ENCODE measurements at regions not wholly inside any gene's neighbourhood (a gene's known extent, or its start where the extent isn't known, plus 50 kb on each side); places are given as distances from the start of the nearest gene placed in this dataset.

DNA sequence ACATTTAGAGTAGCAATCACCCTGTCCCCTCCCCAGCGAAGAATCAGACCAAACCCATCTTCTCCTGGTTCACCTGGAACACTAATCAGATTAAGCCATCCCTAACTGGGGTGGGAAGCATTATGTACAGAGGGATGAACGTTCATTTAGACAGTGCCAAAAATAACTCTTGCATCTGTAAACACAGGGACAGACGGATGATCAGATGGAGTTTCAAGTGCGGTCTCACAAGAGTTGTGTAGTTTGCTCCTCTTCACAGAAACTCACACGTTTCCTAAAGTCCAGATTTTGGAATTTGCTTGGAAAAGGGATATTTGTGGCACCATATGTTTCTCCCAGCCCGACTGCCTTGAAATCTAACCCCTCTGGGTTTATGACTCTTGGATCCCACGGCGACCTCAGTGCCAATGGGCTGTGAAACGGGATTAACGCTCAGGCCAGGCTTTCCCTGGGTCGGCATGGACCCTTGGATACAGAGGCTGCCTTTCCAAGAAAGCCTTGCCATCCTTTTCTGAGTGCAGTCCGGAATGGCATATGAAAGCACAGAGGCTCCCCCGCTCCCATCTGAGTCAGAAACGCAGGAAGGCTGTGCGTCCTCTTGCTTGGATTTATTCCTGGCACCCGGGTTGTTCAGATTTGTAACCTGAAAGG, 293.2 kb upstream of the HABP2 start:
- no peak for DNase-seq

DNA sequence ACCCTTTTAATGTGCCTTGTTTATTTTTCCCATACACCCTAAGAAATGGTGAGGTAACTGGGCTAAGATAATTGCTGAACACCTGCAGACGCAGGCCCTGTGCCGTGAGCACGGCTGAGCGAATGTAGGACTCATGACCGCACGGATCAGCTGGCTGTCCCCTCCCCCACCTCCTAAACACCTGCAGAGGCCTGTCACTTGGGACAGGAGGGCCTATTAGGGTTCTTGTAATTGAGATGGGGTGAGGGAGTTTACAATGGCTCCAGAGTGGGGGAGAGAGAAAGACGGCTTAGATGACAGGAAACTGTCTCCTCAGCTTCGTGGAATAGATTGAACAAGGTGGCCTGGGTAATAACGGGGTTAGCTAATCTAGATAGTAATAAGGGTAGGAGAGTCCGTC, 291.7 kb upstream of the HABP2 start:
- DNase-seq: no peak

DNA sequence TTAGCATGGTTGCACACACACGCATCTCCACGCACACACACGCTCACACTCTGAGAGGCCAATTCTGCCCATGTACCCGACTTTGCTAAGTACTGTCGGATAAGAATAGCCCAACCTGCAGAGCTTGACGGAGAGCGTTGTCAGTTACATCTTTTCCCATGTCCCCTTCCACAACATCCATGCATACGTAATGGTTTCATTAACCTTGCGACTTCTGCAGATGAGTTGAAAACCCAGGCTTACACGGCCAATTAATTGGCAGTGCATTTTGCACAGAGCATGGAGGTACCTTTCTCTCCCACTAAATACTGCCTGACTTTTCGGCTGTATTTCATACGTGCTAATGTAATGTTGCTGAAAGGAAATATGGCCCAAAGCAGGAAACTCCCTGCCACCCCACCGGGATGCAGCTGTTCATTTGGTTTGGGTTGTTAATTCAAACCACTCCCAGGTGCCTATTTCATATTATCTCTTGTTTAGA, 291.2 kb upstream of the HABP2 start:
- DNase-seq: no peak

DNA sequence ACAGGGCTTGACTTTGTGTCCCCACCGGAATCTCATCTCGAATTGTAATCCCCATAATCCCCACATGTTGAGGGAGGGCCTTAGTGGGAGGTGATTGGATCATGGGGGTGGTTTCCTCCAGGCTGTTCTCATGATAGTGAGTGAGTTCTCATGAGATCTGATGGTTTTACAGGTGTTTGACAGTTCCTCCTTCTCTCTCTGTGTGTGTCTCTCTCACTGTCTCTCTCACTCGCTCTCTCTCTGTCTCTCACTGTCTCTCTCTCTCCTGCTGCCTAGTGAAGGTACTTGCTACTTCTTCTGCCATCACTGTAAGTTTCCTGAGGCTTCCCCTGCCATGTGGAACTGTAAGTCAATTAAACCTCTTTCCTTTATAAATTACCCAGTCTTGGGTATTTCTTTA, 289.8 kb upstream of the HABP2 start:
- DNase-seq: no peak

DNA sequence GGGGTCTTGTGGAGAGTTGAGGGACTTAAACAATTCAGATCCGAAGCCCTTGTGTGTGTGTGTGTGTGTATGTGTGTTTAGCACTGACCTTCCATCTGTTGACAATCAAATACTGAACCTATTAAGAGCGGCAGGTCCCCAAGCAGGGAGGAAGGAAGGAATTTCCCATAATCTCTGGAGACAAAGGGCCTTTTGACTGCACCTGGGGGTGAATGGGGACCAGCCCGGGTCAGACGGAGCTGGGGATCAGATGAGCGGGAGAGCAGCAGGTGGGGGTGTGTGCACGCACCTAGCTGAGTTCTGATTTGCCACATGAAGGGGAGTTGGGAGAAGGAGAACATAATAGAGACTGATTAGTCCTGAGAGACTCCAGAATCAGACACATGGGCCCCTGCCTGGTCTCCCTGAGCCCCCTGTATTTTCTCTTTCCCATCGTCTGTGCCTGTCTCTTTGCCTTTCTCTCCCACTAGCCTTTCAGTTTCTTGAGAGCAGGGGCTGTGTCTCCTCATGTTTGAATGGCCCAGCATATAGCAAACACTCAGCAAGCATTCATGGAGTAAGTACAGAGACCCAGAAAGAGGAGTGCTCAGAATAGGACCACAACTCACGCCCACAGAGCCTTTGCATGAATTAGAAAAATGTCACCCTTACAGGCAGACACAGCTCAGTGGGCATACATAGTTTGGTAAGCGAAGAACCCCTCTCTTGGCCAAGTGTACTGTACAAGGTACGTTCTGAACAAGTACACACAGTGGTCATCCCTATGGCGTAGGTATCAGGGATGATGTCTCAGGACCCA, 288.3 kb upstream of the HABP2 start:
- no peak for DNase-seq

DNA sequence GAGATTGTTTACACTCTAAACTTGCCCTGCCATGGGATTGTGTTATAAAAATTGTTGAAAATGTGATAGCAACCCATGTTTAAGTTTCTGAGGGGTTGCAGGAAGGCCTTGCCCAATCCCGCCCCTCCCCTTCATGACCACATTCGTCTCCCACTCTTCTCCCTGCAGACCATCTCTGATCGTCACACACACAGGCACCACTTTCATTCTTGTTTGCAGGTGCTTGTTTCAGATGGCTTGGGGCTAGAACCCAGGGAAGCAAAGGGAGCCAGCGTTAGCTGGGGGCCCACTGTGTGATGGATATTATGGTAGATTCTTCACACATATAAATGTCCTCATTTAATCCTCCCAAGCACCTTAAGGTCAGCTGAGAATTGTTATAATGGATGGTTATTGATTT, 286.7 kb upstream of the HABP2 start:
- no peak for DNase-seq

DNA sequence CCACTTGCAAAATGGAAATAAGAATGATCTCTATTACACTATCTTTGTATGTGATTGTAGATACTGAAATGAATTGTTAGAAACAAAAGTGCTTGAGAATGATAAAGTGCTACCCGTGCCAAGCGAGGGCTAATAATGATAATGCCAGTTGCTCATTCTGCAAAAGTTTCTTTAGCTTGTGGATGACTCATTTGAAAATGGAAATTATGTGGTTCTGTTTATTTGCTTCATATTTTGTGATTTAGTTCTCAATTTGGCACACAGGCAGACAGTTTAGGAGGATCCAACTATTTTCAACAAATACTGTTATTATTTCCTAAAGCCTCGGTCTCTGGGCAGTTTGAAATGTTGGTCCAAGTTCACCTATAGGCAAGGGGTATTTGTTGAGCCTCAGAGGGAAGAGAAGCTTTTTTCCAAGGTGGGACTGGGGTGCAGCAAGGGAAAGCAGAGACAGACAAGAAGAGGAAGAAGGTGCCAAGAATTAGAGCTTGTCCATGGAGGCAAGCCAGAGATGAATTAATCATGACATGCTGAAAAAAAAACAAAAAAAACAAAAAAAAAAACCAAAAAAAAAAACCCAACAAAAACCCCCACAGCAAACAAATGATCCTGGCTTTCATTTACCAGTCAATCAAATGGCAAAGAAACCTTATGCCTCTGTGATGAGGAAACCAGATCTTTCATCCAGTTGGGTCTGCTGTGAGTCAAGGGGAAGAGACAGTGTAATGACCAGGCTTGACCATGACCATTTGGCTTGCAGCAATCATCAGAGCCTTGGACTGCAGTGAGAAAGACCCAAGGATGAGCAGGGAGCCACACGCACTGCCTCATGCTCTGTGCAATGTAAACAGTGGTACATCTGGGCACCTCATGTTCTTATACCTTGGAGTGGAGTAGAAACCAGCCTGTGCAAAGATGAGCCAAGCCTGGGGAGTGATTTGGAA, 285.0 kb upstream of the HABP2 start:
- no peak for DNase-seq

DNA sequence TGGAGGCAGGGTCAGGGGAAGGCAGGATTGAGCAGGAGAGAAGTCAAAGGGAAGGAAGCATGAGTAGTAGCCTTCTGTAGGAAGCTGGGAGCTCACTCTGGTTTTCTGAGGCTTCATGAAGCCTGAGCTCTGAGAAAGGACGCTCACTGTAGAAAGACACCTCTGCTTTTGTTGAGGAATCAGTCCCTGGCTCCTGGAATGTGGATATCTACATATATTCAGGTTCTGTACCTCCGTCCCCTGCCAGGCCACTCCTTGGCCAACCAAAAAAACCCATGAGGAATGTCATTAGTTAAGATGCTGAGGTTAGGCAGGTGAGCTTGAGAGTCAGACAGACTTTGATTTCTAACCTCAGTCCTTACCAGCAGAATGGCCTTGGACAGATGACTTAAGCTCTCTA, 283.5 kb upstream of the HABP2 start:
- DNase-seq: no peak

DNA sequence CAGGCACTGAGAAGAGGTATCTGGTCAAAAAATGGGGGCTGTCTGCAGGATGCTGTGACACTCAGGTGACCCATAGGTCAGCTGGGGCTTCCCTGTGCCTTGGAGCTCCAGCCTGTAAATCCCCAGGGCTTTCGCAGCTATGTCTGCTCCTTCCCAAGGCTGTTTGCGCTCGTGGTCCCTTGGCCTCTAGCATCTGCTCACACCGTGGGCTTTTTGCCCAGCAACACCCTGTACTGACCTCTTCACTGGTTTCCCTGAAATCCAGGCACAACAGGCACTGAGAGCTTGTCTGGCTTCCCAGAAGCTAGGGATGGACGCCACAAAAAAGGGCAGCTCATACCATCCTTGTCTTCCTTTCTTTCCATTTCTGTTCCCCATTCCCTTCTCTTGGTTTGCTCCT, 280.3 kb upstream of the HABP2 start:
- no peak for DNase-seq

DNA sequence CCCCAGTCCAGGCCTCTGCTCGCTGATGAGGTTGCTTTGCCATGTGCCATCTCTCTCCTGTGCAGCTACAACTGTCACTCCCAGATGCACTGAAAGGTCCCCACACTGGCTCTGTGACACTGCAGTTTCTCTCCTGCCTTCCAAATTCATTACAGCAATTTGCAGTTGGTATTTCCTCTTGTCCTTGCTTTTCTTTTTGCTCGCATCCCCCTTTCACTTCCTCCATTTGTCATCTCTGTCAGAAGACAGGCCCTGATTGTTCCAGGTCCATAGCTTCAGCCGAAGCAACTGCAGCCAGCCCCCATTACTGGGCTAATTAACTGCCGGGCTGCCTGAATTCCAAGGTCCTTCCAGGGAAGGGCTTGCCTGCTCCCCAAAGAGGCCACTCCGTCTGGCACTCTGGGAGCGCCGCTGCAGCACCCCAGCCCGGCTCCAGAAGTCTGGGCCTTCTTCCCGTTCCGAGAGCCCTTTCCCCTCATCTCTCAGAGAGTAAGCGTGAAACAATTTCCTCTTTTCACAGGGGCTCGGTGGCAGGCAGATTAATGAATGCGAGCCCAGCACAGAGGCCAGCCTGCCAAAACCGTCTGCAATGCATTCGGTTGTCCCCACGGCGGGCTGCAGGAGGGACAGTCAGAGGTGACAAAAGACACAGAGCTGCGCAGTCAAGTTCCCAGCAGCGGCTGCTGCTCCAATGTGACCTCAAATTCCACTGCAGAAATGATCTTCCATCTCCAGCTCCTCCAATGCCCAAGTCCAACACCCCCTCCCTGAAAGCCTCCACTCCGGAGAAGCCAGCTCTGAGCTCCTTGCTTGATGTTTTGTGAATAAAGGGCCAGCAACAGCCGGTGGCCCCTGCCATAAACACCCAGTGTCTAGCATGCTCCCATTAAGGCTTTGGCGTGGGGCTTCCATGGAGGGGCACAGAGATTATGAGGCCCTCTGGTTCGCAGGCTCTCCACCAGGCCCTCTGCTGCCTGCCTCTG, 279.4 kb upstream of the HABP2 start:
- DNase-seq: no peak

DNA sequence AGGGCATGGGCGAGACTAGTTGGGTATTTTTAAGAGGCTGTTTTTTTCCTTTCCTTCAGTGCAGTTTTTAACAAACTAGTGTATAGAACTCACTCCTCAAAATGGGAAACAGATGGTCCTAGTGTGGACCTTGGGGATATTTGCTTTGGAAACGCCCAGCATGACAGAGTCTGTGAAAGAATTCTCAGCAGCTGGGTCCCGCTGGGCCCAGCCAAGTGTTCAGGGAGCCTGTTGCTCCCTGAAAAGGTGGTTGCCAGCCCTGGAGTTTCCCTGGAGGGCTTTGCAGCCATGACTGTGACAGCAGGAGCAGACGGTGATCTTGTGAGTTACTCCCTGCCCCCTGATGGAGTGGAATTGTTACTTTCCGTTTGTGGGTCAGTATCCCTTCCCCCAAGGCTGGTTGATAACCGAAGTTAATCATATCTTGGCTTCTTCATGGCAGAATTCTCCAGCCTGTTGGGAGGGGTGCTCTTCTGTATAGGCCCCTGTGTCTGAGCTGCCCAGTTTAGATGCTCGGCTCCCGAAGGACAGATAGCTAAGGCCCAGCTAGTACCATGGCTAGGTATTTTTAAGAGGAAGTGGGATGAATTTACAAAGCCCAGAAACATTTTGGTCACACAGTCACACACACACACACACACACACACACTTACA, 278.6 kb upstream of the HABP2 start:
- no peak for DNase-seq

DNA sequence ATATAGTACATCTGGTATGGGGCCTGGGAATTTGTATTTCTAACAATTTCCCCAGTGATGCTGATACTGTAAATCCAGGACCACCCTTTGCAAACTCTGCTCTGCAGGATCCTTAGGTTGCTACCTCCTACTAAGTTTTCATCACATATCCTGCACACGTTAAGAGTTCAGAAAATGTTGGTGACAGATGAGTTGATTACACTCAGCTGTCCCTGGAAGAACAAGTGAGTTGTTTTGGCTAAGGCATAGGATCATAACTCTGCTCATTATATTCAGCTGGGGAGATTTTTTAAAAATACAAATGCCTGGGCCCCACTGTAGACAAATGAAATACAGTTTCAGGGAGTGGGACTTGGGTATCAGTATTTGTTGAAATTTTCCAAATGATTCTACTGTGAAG, 274.6 kb upstream of the HABP2 start:
- no peak for DNase-seq

DNA sequence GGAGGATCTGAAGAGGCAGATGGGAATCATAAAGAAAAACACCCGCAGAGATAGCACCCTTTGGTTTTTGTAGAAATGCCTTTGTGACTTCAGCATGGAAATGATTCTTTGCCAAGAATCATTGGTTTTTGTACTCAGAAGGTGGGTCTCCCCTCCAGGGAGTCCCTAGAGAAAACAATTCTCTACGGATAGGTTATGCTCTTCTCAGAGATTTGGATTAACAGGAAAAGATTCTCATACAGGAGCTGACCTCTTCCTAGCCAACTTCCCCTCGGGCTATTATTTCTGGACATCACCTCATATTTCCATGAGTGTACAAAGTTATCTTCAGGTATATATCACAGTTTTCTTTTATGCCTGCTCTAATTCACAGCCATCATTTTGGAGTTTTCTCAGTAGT, 274.2 kb upstream of the HABP2 start:
- DNase-seq: no peak

DNA sequence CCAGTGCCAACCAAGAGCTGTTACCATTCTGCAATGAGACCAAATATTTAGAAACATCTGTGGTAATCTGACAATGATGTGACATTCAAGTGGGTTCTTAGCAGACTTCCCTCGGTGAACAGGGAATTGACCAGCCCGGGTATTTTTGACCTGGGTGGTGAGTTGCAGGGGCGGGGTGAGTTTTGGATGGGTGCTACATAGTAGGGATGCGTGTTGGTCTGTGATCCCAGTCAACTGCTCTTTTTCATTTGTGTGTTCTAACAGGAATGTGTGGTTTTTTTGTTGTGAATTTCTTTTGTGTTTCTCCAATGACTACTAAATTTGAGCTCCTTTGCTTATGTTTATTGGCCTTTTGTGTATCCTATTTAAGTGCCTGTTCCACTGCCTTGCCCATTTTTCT, 273.6 kb upstream of the HABP2 start:
- DNase-seq: no peak

DNA sequence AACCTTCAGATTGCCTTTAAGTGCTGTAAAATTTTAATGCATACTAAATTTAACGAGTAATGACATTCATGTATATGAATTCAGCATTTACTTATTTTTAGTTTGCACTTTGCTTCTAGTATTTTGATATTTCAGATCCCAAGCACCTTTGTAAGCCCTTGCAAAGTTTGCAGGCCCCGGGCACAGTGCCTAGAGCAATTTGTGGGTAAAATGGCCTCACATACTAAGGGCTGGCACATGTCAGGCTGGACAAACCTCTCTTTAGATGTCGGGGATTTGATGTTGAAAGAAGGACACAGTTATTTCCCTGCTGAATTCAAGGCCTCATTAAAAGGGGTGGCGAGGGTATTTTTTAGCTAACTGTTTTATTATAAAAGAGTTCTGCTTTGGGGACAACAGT, 270.3 kb upstream of the HABP2 start:
- DNase-seq: no peak

DNA sequence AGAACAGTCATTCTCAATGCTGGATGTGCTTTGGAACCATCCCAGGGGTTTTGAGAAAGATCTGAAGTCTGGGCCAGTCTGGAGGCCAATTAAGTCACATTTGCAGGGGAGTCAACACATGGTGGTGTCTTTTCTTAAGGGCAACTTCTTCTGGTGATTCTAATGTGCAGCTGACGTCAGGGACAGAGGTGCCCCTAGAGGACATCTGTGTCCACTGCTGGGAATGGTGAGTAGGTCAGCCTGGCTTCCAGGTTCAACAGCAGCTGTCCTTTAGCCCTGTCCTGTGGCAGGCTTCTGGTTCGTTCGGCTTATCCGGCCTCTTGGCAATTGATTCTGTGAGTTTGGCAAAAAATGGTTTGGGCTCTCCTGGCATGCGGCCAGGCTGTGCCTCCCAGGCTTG, 269.7 kb upstream of the HABP2 start:
- no peak for DNase-seq

DNA sequence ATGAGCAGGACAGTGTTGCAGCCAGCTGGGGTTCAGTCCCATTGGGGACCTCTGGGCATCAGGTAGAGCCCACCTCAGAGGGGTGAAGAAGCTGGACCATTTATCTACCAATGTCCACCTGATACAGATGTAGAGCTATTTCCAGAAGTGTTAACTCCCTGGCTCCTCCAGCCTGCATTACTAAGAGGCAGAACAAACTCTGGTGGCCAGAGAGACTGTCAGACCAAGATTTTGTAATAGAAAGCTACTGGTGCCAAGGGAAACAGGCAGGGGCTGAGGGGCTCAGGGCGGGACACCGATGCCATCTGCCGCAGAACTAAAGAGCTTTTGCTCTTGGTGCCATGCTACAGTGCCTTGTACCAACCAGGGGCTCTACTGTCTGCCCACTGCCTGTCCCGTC, 268.2 kb upstream of the HABP2 start:
- no peak for DNase-seq

DNA sequence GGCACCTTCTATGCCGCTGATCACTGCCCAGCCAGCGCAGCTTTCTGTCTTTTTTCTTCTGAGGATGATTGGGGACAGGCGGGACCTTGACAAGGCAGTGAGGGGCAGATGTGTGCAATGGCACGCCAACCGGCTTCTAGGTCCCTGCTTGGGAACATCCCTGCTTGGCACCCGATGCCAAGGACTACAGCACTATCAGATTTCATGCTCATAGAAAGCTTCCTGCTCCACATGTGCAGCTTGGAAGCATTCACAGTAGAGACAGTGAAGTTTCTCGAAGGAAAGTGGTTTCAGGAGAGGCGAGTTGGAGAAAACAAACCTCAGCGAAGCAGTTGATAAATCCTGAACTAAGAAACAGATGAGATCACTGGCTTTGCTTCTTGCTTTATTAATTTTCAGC, 267.5 kb upstream of the HABP2 start:
- no peak for DNase-seq

DNA sequence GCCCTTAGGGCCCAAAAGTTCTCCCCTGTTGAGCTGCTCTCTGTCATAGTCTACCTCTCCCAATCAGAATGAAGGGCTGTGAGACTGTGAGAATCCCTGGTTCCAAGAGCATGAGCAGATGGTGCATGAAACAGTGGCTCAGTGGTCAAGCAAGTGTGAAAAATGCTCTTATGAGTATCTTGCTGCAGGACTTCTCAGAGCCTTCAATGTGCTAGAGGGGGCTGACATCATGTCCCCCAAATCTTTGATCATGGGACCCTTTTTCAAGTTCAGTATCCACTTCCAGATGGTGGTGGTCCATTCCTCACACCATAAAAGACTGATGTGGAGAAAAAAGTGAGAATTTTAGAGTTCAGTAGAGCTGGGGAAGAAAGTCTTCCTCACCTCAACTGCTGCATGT, 265.3 kb upstream of the HABP2 start:
- DNase-seq: no peak

DNA sequence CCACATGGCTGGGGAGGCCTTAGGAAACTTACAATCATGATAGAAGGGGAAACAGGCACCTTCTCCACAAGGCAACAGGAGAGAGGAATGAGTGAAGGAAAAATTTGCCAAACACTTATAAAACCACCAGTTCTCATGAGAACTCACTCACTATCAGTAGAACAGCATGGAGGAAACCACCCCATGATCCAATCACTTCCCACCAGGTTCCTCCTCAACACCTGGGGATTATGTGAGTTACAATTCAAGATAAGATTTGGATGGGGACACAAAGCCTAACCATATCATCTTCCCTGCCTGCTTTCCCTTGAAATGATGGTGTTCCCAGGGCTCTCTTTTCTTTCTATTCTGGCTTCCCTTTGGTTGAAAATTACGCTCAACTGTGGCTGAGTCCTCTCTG, 262.7 kb upstream of the HABP2 start:
- DNase-seq: no peak

DNA sequence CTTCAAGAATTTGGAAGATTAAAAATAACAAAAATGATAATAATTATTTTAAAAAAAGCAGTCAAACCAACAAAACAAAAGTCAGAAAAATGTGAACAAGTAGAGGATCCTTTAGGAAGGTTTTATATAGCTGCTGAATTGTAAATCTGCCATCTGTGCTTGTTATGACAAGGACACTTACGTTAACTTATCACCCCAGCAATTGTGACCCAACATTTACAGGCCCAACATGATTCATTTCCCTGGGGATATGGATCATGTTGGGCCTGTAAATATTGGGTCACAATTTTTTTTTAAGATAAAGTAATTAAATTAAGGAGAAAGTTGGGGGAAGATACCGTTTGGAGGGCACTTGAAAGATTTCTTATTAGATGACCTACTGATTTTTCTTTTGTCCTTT, 261.4 kb upstream of the HABP2 start:
- DNase-seq: no peak

DNA sequence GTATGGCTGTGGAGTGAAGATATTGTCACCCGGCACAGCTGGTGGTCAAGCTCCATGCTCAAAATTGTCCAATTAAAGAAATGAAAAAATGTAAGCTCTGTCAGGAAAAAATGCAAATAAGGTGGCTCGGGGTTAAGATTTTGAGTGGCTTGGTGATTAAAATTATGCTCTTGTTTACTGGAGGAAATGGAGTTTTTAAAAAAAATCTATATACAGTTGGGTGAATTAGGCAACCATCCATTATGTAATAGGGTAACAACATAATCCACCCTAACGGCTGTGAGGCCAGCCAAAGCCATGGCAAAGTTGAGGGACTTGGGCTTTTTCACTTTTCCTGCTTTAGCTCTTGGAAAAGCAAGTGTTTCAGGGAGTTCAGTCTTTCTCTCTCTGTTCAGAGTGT, 260.8 kb upstream of the HABP2 start:
- no peak for DNase-seq
